ENCODE measurements at regions not wholly inside any gene's neighbourhood (a gene's known extent, or its start where the extent isn't known, plus 50 kb on each side); places are given as distances from the start of the nearest gene placed in this dataset.

DNA sequence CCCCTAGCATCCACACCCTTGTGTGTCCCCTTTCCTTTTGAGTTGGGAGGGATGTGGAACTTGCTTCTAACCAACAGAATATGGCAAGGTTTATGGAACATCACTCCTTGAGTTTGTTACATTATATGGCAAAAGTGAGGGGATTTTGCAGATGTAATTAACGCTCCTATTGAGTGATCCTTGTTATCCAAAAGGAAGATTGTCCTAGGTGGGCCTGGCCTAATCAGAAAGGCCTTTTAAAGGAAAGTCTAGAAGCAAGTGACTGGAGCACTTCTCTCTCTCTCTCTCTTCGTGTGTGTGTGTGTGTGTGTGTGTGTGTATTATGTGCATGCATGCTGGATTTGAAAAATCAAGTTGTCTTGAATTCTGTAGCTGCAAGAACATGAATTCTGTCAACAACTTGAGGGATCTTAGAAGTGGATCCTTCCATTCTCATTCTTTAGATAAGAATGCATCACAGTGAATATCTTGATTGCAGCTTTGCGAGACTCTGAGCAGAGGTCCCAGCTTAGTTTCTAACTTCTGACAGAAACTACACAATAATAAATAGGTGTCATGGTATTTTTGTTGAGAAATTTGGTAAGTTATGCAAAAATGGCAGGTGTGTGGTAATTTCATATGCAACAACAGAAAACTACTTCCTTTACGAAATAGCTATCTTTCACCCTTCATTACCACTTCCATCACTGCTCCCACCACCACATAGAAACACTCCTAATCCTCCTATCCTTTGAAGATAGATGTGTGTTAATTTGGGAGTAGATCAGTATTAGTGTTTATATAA lies 360.9 kb upstream of the CBLB start:
- DNase-seq: no peak

DNA sequence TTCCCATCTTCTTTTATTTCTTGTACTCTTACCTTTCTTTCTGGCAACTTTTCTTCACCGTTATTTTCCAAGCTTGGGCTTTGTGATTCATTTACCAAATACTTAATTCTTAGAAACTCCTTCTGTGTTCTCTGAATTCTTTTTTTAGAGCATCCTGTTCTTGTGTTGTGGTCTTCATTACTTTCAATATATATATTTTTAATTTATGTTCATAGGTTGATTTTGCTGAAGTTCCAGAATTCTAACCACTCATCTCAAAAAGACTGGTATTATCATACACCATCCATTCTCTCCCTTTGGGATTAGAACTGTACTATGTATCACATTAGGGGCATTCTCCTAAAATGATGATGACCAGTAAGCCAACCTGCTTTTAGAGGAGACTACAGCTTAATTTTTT lies 362.3 kb upstream of the CBLB start:
- DNase-seq: no peak

DNA sequence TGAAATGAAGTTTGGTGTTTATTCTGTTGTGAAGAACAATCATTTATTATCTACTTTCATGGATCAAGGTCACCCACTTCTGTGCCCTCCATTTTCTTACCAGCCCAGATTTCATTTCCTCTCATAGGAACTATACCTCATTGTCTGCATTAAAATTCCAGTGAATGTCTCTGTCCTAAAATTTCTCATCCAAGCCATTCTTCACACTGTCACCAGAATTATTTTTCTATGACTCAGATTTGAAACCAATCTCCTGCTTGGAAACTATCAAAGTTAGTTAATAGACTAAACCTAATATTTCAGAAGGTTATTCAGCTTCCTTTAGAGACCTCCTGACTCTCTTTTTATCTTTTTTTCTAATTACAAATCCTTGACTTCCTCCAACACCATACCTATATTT lies 364.1 kb upstream of the CBLB start:
- DNase-seq: no peak

DNA sequence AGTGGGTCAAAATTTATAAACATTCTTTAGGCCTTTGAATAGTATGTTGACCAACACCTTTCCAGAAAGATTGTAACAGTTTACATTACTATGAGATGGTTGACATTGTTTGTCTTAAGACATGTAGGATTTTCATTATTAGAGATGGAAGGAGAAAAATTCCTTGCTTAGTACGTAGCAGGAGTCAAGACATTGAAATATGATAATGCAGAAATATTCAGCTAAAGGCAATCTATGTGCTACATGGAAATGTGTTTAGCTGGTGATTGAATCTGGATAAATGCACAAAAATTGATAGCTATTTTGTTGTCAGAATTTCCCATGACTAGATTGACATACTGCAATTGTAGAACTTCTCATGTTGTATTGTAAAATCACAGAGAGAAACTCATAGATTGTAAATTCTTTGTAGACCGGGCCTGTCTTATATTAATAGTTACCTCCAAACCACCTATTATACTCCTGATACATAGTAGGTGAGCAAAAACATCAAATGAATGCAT lies 370.4 kb upstream of the CBLB start:
- DNase-seq: no peak

DNA sequence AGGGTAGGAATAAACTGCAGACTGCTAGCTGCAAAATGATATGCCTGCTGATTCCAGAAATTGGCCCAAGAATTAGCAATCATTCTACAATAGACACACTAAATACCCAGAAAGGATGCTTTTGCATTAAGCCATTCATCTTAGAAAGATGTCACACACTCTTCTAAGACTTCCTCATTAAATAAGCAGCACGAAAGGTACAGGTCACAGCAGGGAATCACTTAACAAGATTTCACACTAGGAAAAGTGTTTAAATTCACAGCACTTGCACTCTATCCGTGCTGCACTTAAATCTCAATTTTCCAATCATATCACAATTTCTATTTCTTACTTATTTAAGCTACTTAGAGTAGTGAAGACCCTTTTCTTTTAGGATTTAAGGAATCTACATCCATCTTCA lies 372.8 kb upstream of the CBLB start:
- DNase-seq: no peak

DNA sequence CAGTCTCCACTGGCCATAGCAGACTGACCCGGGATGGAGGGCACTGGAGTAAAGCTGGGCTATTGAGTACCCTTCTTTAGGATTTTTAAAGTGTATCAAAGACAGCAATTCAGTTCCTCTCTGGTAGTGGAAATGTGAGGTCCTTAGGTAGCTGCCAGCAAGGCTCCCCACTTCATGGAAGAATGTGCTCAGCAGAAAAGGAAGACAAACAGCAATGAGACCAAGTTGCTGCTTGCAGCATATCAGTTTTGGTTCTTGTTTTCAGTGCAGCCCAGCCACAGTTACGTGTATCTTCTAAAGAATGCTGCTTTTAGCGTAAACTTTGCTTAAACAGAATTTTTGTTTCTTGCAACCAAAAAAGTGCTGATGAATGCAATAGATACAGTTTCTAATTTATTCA lies 374.0 kb upstream of the CBLB start:
- no peak for DNase-seq

DNA sequence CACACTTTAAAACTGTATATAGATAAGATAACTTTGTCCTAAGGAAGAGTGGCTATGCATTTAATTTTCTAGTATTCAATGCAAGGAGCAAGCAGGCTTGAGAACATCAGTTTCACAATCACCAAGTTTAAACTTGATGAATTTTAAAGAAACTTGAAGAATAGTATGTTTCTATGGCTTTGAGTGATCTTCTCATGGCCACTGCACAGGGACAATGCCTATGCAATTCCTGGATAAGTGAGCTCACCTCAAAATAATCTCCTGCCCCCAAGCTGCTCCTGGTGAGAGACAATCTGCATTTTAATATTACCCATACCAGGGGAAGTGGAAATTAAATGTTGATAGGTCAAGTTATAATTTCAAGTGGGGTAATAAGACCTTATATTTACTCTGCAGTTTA lies 376.6 kb upstream of the CBLB start:
- DNase-seq: no peak

DNA sequence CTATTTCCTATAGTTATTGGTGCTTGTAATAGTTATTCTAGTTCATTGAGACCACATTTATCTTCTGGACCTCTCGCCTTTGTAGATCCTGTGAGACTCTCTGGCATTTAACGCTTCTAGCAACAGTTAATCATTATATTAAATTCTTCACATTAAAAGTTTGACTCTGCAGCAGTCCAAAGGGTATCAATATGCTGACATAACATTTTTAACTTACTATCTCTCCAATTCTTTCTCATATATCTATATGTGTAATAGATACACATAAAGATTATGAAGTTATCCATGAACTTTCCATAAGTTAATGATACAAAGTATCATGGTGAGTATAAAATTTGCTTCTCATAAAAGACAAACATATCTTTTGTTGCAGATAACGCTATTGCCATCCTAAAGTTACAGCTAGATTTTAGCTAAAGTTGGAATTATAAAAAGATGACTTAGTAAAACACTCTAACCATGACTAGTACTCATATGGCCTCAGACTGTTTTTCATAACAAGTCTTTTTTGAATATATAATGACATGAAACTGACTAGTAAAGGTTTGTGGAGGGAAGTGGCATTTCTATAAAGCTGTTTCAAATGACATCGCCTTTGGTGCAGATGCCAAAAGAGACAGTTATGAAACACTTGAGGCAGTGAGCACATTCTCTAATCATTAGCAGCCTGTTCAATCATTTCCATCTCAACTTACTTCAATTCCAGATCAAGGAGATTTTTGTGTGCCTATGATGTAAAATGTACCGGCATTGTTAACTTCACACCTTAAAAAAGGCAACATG lies 379.3 kb upstream of the CBLB start:
- no peak for DNase-seq

DNA sequence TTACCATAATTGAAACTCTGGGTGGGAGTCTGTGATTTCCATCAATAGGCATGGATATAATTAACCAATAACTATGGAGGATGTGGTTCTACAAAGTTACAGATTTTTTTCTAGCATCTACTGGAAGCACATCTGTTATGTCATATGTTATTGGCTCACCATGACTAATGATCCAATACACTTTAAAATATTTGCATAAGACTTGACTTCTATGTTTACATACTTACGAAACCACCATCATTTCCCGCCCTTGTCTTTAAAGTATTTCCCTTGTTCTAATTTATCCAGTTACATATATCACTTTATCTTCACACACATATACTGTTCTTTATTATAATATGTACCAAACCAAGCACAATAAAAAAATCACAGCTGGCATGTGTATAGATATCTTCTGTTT lies 380.3 kb upstream of the CBLB start:
- DNase-seq: peak in 1 of 2 donors; percentile 1

DNA sequence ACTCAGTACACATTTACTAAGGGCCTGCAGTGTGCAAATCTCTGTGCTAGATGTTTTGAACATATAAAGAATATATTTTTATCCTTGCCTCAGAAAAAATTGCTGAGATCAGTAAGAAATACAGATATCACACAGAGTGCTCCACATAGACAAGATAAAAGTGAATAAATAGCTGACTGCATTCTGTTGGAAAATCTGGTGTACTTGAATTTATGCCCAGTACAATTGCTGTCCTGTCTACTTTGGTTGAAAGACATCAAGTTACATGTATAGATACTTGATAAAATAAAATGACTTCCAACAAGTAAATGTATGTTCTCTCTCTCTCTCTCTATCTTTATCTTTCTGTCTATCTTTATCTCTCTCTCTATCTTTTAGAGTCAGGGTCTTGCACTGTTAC lies 381.2 kb upstream of the CBLB start:
- no peak for DNase-seq

DNA sequence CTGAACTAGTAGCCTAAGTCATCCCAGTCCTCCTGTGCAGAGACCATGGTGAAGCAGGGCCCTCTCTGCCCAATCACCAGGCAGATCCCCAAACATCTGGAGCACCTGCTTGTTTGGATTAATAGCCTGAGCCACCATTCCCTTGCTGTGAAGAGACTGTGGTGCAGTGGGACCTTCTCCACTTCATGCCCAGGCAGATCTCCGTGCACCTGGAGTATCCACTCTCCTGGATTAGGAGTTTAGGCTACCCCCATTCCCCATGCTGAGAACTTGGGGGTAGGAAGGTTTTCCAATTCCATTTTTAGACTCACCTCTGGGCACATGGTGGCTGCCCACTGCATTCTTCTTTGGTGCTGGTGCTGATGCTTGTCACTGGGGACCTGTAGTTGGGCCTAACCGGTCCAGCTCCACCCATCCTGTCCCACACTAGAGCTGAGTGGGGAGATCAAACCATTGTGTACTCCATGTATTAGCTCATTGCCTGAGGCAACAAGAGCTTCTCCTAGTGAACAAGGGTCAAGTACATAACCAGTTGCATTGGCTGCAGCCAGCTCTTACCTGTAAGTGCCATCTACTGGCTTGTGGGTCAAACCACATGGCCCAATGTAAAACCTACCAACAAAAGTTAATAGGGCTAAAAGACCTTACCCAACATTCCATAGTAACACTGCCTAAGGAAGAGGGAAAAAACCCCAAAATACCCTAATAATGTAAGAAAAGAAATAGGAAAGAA lies 382.5 kb upstream of the CBLB start:
- no peak for DNase-seq

DNA sequence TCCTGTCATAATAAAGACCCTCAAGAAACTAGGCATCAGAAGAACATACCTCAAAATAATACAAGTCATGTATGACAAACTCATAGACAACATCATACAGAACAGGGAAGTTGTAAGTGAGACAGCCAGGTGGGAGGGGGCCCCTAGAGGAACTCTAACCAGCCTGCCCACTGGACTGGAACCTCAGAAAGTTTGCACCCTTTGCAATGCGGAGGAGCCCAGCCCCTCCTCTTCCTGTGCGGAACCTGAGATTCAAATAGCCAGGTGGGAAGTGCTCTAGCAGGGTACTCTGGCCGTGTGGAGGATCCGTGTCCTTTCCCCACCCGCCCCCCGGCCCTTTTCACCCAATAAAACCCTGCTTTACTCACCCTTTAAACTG lies 387.0 kb upstream of the CBLB start:
- no peak for DNase-seq

DNA sequence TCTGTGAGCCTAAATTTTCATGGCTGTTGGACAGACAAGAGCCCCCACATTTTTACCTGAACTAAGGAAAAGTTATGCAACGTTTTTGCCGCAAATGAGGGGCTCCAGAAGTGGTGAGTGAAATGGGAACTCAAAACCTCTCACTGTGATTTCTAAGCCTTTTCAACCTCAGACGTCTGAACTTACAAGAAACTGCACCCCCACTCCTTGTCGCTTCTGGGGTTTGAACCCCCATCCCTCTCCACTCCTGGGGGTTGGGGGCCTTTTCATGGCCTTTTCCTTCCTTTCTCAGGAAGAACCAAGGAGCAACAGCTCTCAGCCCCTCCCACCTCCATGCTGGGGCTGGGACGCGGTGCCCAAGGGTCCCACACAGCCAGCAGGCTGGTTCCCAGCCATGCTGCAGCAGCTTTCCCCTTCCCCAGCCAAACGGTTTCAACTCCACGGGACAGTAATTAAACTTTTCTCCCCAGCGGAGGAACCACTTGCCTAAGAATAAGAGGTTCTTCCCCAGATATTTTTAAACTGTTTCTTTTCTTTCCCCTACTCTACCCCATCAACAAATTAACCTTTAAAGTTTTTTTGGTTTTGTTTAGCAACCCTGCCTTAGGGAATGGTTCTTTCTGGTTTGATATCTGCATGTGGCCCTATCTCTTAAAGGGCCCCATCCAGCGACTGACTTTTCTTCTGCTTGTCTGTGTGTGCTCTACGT lies 387.6 kb upstream of the CBLB start:
- DNase-seq: no peak

DNA sequence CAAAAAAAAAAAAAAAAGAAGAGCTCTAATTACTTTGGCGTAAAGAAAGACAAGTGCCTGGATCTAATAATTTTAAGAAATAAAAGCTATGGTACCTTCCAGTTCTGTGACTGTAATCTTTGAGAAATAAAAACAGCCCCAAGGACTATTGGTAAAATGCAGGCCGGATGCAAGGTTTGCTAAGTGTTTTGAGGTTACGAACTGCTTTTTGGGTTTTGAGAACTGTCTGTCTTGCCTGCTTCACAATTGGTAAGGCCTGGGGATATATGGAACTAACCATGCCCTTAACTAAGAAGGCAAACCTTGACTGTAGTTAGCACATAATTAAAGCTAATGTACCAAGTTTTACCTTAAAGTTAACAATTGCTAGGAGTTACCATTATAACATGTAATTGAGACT lies 388.4 kb upstream of the CBLB start:
- no peak for DNase-seq

DNA sequence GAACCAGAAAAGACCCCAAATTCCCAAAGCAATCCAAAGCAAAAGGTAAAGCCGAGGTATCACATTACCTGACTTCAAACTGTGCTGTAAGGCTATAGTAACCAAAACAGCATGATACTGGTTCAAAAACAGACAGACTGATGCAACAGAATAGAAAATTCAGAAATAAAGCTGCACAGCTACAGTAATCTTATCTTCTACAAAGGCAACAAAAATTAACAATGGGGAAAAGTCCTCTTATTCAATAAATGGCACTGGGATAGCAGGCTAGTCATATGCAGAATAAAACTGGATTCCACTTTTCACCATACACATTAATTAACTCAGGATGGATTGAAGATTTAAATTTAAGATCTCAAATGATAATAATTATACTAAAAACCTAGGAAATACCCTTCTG lies 392.6 kb upstream of the CBLB start:
- no peak for DNase-seq

DNA sequence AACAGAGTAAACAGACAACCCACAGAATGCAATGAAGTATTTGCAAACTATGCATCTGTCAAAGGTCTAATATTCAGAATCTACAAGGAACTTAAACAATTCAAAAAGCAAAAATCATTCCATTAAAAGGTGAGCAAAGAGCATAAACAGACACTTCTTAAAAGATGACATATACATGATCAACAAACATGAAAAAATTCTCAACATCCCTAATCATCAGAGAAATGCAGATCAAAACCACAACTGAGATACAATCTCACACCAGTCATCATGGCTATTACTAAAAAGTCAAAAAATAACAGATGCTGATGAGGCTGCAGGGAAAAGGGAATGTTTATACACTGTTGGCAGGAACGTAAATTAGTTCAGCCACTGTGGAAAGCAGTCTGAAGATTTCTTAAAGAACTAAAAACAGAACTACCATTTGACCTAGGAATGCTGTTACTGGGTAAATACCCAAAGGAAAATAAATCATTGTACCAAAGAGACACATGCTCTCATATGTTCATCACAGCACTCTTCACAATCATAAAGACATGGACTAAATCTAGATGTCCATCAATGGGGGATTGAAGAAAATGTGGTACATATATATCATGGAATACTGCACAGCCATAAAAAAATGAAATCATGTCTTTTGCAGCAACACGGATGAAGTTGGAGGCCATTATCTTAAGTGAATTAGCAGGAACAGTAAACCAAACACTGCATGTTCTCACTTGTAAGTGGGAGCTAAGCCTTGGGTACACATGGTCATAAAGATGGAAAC lies 393.3 kb upstream of the CBLB start:
- DNase-seq: no peak

DNA sequence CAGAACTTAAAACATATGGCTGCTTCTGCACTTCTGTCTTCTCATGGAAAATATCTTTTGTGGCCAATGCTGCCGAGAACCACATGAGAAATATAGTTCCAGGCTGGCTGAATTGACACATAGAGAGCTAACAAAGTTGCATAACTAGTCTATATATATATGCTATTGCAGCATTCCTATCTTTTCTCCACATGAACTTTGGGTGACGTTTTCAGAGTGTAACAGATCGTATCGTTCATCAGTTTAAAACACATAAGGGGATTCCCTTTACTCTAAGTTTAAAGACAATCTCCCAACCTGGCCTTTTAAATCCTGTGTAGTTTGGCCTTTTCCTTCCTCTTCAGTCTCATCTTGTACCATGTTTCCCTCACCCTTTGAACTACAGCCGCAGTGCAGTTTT lies 394.2 kb upstream of the CBLB start:
- DNase-seq: no peak

DNA sequence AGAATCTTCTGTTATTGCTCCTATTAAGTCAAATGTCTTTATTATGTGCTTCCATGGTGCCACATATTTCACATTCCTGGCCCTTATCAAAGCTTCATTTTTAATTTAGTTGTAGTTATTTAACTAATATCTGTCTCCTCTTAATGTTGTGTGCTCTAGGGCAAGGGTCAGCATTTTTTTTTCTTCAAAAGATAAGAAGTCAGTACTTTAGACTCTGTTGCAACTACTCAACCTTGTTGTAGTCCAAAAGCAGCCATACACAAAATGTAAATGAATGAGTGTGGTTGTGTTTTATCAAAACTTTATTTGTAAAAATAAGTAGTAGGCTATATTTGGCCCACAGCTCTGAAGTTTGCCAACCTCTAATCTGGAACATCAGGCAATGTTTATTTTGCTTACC lies 394.7 kb upstream of the CBLB start:
- DNase-seq: no peak

DNA sequence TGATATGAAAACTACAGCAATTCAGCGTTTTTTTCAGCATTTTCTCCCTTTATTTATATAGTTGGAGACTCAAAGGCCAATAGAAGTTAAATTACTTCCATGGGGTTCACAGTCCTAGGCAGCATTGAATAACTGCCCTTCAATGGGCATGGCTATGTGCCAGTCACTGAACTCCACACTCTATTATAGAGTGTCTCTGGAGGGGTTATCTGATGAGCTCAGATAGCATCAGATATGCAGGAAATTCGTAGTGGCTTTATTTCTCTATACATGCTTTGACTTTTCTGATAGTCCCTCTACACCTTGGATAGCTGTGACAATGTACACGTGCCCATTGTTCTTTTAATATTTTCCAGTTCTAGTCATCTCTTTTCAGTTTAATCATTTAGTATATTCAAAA lies 396.9 kb upstream of the CBLB start:
- no peak for DNase-seq

DNA sequence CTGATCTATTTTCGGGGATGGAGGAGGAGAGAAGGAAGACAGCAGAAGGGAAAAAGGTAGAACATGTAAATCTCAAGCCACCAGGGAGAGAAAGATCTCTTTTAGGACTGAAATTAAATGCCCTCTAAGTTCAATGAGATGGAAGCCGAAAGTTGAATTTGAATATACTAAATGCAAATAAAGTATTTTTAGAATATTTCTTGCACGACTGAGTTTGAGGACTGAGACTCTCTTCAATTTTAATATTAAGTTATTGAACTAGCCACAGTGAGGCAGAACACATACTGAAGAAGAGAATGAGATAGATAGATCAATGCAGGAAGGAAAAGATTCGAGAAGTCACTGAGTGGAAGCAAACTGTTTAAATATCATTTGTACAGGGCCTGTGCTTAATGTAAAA lies 399.9 kb upstream of the CBLB start:
- DNase-seq: no peak

DNA sequence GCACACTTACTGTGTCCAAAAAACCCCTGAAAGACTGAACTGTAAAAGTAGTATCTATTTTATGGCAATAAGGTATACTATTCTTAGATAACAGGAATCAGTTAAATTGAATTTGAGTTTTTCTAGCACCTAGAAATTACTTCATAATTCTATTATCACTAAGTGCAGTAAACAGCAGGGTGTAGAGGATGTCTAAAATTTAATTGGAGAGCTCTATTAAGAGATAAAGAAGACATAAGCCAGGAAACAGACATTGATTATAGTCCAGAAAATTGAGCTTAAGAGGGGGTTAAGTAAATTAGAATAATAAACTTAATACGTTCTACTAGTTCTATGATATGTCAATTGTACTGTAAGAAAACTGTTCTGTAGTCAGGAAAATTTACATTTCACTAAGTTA lies 403.5 kb upstream of the CBLB start:
- DNase-seq: no peak

DNA sequence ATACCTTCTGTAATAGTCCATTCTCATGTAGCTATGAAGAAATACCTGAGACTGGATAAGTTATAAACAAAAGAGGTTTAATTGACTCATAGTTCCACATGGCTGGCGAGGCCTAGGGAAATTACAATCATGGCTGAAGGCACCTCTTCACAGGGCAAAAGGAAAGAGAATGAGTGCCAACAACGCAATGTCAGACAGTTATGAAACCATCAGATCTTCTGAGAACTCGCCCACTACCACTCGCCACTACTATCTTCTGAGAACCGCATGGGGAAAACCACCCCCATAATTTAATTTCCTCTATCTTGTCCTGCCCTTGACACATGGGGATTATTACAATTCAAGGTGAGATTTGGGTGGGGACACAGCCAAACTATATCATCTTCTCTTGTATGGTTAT lies 406.8 kb upstream of the CBLB start:
- DNase-seq: no peak
